ENCODE measurements at regions not wholly inside any gene's neighbourhood (a gene's known extent, or its start where the extent isn't known, plus 50 kb on each side); places are given as distances from the start of the nearest gene placed in this dataset.

DNA sequence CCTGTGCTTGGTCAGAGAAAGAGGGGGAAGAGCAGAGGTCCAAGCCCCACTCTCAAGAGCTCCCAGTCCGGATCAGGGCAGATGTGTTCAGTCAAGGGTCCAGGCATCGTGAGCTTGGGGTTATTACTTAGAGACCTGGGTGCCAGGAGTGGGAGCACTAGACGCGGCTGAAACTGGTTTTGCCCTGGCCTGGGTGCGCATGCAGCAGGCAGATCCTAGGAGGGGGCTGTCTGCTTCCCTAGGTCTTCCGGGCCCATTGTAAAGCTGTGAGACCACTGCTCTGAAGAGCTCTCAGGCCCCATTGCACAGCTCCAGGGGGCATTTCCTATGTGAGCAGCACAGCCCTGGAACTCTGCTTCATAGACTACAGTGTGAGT lies 204.9 kb upstream of the LINGO1 start:
- TF ChIP-seq, protein P1, sequence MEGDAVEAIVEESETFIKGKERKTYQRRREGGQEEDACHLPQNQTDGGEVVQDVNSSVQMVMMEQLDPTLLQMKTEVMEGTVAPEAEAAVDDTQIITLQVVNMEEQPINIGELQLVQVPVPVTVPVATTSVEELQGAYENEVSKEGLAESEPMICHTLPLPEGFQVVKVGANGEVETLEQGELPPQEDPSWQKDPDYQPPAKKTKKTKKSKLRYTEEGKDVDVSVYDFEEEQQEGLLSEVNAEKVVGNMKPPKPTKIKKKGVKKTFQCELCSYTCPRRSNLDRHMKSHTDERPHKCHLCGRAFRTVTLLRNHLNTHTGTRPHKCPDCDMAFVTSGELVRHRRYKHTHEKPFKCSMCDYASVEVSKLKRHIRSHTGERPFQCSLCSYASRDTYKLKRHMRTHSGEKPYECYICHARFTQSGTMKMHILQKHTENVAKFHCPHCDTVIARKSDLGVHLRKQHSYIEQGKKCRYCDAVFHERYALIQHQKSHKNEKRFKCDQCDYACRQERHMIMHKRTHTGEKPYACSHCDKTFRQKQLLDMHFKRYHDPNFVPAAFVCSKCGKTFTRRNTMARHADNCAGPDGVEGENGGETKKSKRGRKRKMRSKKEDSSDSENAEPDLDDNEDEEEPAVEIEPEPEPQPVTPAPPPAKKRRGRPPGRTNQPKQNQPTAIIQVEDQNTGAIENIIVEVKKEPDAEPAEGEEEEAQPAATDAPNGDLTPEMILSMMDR (IDR thresholded peaks at IDR 0.05; ENCODE audit: low read length) = no peak
- TF ChIP-seq EZH2 (optimal IDR thresholded peaks at IDR 0.05; ENCODE audit: low read depth, low read length) = no peak

Measured in MM.1S (cell line).